ENCODE measurements at regions not wholly inside any gene's neighbourhood (a gene's known extent, or its start where the extent isn't known, plus 50 kb on each side); places are given as distances from the start of the nearest gene placed in this dataset.
A peak's percentile ranks its signal among the peaks of the same experiment; 100 is the strongest.

GRCh38 chr3:117278424-117279190 lies 569.0 kb downstream of the TUSC7 start:
- FAIRE-seq (peak; percentile 31), DNase-seq (ENCODE audit: insufficient read length, low spot score) (peak; percentile 18)

DNA sequence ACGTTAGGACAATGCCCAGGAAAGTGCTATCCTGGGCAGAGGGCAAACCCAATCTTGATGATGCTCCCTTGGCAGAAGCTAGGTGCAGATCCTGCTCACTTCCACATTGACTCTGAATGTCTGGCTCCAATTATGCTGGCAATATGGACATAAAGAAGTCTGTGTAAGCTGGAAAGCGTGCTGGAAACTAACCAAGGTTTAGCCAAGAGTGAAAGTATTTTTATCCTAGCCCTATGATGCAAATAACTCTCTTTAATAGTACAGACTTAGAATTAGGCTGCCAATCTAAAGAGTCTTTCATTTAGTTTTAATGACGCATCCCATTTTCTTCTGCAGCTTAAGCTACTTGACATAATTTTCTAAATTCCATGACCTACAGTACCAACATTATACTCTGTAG lies 571.8 kb downstream of the TUSC7 start:
- DNase-seq (ENCODE audit: insufficient read length, low spot score) (no peak), FAIRE-seq (no peak)

DNA sequence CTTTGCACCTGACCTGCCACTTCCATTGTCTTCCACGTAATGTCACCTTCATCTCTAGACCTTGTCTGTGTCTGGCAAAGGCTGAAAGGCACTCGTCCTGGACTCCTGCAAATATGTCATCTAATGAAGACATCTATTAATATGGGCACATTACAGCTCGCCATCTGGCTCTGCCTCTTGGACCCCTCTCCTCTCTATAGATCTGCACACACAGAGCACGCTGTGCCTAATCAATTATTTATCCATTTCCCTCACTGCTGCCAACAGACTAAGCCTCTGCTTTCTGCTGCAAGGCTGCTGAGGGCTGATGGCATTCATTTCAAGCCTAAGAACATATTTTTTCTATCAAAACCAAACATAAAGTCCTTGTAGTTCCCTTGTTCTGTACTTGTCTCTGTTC lies 573.0 kb downstream of the TUSC7 start:
- DNase-seq (ENCODE audit: insufficient read length, low spot score) (no peak), FAIRE-seq (no peak)

- DNase-seq (ENCODE audit: insufficient read length, low spot score), result no peak
- no peak for FAIRE-seq
Measured at GRCh38 chr3:117285737-117286136, 576.2 kb downstream of the TUSC7 start.

- FAIRE-seq (no peak), DNase-seq (ENCODE audit: insufficient read length, low spot score) (no peak)
Measured at GRCh38 chr3:117286488-117286887, 576.9 kb downstream of the TUSC7 start.

DNA sequence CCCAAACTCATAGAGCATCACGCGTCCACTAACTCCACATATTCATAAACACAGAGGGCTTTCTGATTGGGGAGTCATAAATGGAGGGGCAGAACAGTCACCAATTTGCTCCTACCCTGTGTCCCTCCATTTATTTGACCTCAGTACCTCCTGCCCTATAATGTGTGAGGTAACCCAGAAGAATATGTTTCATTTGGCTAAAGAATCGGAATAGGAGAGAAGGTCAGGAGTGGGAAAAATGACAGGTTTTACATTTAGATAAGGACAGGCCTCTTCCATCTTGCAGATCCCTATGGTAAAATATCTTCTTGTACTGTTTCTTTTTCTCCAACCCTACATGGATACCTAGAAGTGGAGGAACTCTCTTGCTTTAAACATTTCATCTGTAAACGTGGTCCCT lies 578.0 kb downstream of the TUSC7 start:
- FAIRE-seq (no peak), DNase-seq (ENCODE audit: insufficient read length, low spot score) (no peak)

GRCh38 chr3:117291476-117291875 lies 581.9 kb downstream of the TUSC7 start:
- DNase-seq (ENCODE audit: insufficient read length, low spot score) (no peak), FAIRE-seq (no peak)

GRCh38 chr3:117297065-117297464 lies 587.5 kb downstream of the TUSC7 start:
- DNase-seq (ENCODE audit: insufficient read length, low spot score), result no peak
- FAIRE-seq, result no peak

GRCh38 chr3:117297541-117297940 lies 588.0 kb downstream of the TUSC7 start:
- DNase-seq (ENCODE audit: insufficient read length, low spot score) (no peak), FAIRE-seq (no peak)

DNA sequence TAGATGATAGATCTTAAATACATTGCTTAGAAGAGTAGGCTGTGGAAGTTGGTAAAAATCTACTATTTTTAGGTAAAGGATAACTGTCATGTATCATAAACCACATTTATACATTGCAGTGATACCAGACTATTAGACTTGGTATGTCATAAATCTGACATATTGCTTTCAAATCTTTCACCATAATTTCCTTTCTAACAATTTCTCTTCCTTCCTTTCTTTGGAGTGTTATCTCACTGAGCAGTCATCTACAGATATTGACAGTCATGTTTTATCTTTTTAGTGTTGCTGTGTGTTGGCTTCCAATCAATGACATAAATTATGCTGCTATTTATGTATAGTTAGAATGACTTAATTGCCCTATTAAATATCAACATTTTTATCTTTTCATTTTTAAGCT lies 588.7 kb downstream of the TUSC7 start:
- DNase-seq (ENCODE audit: insufficient read length, low spot score) (no peak), FAIRE-seq (no peak)

DNA sequence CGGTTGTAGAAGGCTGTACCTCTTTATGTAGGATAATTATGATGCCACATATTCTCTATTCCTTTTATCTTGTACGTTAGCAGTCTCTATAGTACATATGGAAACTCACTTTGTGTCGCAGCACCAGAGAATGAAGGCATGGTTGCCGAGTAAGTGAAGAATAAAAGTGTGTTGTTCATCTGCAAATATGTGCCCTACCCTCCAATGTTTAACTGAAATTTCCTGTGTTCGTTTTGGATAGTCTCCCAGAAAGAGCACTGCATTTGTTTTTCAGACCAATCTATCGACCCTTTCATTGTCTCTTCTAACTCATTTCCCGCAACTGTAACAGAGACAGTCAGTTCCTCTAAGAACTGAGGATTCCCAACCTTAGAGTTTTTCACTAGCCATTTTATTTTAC lies 592.8 kb downstream of the TUSC7 start:
- FAIRE-seq (no peak), DNase-seq (ENCODE audit: insufficient read length, low spot score) (no peak)

GRCh38 chr3:117303443-117303842 lies 593.9 kb downstream of the TUSC7 start:
- FAIRE-seq (no peak), DNase-seq (ENCODE audit: insufficient read length, low spot score) (no peak)

DNA sequence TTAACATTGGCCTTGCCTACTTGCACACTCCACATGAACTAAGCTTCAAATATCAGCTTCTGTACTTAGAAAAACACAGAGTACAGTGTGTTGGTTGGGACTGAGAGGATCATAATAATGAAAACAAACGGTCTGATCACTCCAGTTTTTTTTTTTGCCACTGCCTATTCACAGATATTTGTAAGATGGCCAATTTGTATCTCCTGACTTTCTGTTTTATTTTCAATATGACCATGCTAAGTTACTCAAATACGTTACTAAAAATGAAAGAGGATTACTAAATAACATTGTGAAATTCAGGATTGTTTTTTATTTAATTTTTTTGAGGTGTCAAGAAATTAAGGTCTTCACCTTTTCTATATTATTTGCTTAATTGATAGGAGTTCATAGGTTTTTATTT lies 595.1 kb downstream of the TUSC7 start:
- no peak for FAIRE-seq
- no peak for DNase-seq (ENCODE audit: insufficient read length, low spot score)

DNA sequence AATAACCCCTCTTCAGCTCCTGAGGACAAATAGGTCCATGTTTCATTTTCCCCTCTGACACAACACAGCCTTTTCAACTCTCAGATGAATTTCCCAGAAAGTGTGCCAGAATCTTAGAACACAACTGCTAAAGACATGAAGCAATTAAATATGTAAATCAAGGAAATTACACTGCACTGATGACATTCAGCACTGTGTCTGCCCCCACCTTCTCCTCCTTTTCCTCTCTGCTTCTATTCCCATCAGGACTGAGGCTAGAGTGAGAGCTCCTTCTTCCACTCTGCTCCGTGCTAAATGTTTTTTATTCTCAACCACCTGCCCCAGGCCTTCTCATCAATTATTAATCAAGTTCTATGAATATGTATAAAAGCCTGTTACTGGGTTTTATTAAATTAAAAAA lies 596.1 kb downstream of the TUSC7 start:
- no peak for DNase-seq (ENCODE audit: insufficient read length, low spot score)
- no peak for FAIRE-seq

- DNase-seq (ENCODE audit: insufficient read length, low spot score), result no peak
- no peak for FAIRE-seq
Measured at GRCh38 chr3:117306299-117306698, 596.7 kb downstream of the TUSC7 start.

GRCh38 chr3:117308353-117308752 lies 598.8 kb downstream of the TUSC7 start:
- DNase-seq (ENCODE audit: insufficient read length, low spot score) (no peak), FAIRE-seq (no peak)

GRCh38 chr3:117308756-117309155 lies 599.2 kb downstream of the TUSC7 start:
- FAIRE-seq, result no peak

GRCh38 chr3:117310536-117310935 lies 601.0 kb downstream of the TUSC7 start:
- DNase-seq (ENCODE audit: insufficient read length, low spot score) (no peak), FAIRE-seq (no peak)

More at GRCh38 chr3:117308756-117309155, 599.2 kb downstream of the TUSC7 start:
- DNase-seq (ENCODE audit: insufficient read length, low spot score), result no peak

DNA sequence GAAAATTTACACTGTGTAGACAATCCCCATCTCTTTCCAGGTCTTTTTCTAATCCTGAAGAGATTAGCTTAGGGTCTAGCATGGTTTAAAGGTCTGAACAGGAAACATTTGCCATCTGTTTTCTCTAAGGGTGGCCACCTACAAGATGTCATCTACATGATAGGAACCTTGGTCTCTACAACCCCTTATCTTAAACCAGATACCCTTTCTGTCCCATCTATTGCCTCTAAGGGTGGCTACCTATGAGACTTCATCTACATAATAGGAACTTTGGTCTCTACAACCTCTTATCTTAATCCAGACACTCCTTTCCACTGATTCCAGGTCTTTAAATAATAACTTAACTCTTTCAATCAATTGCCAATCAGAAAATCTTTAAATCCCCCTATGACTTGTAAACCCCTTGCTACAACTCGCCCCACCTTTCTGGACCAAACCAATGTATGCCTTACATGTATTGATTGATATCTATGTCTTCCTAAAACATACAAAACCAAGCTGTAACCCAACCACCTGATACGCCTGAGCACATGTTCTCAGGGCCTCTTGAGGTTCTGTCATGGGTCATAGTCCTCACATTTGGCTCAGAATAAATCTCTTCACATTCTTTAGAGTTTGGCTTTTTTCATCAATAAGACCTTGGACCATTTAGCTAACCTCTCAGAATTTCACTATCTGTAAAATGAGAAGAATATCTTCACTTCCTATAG lies 605.0 kb downstream of the TUSC7 start:
- DNase-seq (ENCODE audit: insufficient read length, low spot score), result no peak
- FAIRE-seq, result no peak

DNA sequence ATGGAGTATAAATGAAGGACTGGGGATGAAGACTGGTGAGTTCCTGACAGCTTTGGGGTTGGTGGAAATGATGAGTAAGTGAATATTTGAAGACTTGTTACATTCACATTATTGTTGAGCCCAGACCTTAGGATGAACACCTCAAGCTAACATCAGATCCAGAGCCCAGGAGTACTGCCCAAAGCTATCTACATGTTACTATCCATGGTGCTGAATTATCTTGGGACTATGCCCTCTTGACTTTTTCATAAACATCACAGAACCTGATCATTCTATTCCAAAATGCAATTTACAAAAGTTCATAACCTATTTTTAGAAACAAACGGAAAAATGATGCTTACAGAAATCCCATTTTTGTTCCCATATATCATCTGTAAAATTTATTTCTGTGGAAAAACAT lies 613.3 kb downstream of the TUSC7 start:
- DNase-seq (ENCODE audit: insufficient read length, low spot score), result no peak
- FAIRE-seq, result no peak

GRCh38 chr3:117346901-117347300 lies 637.3 kb downstream of the TUSC7 start:
- no peak for DNase-seq (ENCODE audit: insufficient read length, low spot score)
- FAIRE-seq, result no peak

DNA sequence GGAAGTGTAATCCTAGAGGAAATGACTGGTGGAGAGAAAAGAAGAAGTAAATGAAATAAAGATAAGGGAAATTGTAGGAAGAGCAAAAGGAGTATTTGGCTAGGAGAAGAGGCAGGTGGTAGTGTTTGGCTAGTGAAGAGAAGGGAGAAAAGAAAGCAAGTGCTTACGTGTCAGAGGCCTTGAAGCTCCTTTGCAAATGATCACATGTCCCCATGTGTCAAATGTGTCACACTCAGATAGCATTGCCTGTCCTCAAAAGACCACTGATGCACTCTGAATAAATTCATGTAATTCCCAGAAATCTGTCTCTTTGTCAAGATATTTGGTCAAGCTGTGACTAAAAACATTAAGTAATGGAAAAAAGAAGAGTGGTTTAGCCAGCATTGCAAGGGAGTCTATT lies 639.3 kb downstream of the TUSC7 start:
- DNase-seq (ENCODE audit: insufficient read length, low spot score), result no peak
- FAIRE-seq, result no peak
